ENCODE measurements at regions not wholly inside any gene's neighbourhood (a gene's known extent, or its start where the extent isn't known, plus 50 kb on each side); places are given as distances from the start of the nearest gene placed in this dataset.
"Not testable (repeated sequence)": the region's sequence is repeated elsewhere in the genome, so short reads cannot be mapped to it uniquely, and the experiment has no call there.

DNA sequence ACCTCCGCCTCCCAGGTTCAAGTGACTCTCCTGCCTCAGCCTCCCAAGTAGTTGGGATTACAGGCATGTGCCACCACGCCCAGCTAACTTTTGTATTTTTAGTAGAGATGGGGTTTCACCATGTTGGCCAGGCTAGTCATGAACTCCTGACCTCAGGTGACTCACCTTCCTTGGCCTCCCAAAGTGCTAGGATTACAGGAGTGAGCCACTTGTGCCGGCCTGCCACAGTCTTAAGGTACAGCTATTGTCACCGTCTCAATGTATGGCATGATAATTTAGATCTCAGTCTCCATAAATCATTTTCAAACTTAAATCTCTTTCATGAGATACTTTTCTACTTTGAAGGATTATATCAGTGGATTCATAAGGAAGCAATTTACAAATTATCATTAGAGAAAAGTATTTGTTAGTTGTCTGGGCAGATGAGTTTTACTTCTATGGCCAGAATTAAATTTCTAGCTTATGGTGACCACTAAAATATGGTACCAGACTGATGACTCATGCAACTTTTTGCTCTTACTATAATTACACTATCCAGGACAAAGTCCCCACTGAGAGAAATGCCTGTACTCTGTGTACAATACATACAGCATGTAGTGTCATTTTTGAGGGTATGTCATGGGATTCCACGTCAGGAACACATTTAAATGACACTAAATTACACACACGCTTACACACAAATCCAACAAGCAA, 1230.3 kb upstream of the GOT2 start:
- TF ChIP-seq CTCF (IDR thresholded peaks at IDR 0.05; ENCODE audit: low read depth, low read length): no peak

DNA sequence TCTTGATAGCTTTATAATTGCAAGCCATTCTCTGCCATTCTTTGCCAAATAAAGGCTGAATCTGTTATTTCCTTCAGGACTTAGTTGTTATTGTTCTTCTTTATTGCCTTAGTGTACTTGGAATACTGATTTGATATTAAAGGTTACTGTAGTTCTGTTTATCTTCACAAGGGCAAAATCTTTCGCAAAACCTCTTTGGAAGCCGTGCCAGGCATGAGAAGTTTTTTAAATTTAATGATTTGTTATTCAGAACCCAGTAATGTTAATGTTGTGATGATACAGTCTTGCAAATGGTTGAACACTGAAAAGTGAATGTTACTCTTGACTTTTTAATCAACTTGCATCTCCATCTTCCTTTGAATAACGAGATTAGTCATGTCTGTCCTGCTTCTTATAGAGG, 1225.2 kb upstream of the GOT2 start:
- TF ChIP-seq CTCF (IDR thresholded peaks at IDR 0.05; ENCODE audit: low read depth, low read length): no peak
- no peak for DNase-seq (ENCODE audit: extremely low read depth, low read depth)

More for the DNA sequence above, 1230.3 kb upstream of the GOT2 start:
- DNase-seq (ENCODE audit: extremely low read depth, low read depth): no peak

- TF ChIP-seq CTCF (IDR thresholded peaks at IDR 0.05; ENCODE audit: low read depth, low read length): no peak
- peak; percentile 2 for DNase-seq (ENCODE audit: extremely low read depth, low read depth)
Measured at GRCh38 chr16:59950431-59950830, 1216.3 kb upstream of the GOT2 start.

DNA sequence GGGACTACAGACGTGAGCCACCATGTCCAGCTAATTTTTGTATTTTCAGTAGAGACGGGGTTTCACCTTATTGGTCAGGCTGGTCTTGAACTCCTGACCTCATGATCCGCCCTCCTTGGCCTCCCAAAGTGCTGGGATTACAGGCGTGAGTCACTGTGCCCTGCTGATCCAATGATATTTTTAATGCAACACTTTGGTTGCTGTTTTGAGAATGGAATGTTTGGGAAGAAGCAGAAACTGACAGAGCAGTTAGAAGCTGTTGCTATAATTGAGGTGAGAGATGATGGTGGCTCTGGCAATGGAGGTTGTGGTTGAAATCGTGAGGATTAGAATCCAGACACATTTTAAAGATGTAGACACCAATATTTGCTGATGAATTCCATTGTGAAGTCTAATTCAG, 1209.9 kb upstream of the GOT2 start:
- DNase-seq (ENCODE audit: extremely low read depth, low read depth): not testable (repeated sequence)

DNA sequence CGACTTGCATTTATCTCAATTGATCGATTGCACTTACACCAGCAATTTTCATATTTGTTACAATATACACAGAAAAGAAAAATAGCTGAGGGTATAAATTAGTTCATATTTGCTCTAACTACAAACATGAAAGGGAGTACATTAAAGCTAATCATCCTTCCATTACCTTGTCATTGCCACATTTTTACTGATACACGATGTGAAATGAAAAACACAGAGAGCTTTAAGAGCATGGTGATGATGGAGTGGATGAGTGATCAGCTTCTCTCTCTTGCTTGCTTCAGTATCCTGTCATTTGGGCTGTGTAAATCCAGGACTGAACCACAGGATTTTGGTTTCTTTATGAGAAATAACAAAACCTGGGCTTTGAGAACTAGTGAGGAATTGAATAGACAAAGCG, 1207.5 kb upstream of the GOT2 start:
- DNase-seq (ENCODE audit: extremely low read depth, low read depth): no peak
- no peak for TF ChIP-seq CTCF (IDR thresholded peaks at IDR 0.05; ENCODE audit: low read depth, low read length)

DNA sequence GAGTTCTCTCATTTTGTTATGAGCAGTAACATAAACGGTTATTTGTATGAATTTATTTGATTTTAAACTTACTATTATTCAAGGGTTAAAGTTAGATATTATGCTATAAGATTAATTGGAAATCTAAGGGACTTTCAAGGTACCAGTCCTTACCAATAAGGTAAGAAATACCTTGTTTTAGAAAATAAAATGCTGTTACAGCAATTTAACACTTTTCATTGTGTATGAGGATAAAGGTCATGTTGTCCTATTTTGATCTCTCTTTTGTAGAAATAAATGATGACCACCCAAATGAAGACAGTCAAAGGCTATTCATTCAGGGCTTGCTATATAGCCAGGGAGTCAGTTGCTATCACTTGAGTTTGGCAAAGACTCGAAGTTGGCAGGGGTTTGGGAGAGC, 1185.9 kb upstream of the GOT2 start:
- no peak for DNase-seq (ENCODE audit: extremely low read depth, low read depth)
- no peak for TF ChIP-seq CTCF (IDR thresholded peaks at IDR 0.05; ENCODE audit: low read depth, low read length)

- TF ChIP-seq CTCF (IDR thresholded peaks at IDR 0.05; ENCODE audit: low read depth, low read length): no peak
Measured at GRCh38 chr16:59913666-59914065, 1179.5 kb upstream of the GOT2 start.

DNA sequence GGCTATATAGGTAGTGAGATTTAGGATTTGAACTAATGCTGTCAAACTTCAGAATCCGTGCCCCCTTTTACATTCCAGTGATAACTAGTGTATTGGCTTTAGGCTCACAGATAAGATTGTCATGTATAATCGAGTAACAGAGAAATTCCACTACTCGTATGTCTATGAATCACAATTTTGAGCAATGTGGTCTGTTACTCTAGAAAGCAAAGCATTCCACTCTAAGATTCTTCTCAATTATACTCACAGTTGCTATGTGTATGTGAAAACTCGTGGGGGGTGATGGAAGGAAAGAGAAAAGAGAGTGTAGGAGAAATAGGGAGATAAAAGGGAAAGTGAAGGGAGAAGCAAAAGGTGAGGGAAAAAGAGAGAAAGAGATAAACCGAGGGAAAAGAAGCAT, 1175.1 kb upstream of the GOT2 start:
- no peak for DNase-seq (ENCODE audit: extremely low read depth, low read depth)
- no peak for TF ChIP-seq CTCF (IDR thresholded peaks at IDR 0.05; ENCODE audit: low read depth, low read length)

More at GRCh38 chr16:59913666-59914065, 1179.5 kb upstream of the GOT2 start:
- DNase-seq (ENCODE audit: extremely low read depth, low read depth): no peak
